H9 (cell line): ENCODE measurements at regions not wholly inside any gene's neighbourhood (a gene's known extent, or its start where the extent isn't known, plus 50 kb on each side); places are given as distances from the start of the nearest gene placed in this dataset.

ENCODE experiments used
- DNase-seq: peaks from one replicate; pipeline ENCODE4 v3.0.0-alpha.2; 2017
- H2AFZ ChIP-seq: one replicate; pipeline ENCODE4 v1.6.1; 2013; ENCODE audit warnings: mild to moderate bottlenecking, low read length, control low read depth, moderate library complexity
- H2AK5ac ChIP-seq: 2 replicates; pipeline ENCODE4 v1.6.1; 2013; ENCODE audit warnings: low read length, control low read depth, mixed read lengths; ENCODE audit not compliant: insufficient read length
- H2BK120ac ChIP-seq: one replicate; pipeline ENCODE4 v1.6.1; 2013; ENCODE audit warnings: low read depth, mild to moderate bottlenecking, low read length, control low read depth, inconsistent platforms; ENCODE audit not compliant: poor library complexity, severe bottlenecking
- H2BK12ac ChIP-seq: 2 replicates; pipeline ENCODE4 v1.6.1; 2013; ENCODE audit warnings: low read length, control low read depth, mixed read lengths, low read depth; ENCODE audit not compliant: insufficient read length
- H2BK15ac ChIP-seq: 2 replicates; pipeline ENCODE4 v1.6.1; 2013; ENCODE audit warnings: low read depth, low read length, control low read depth
- H2BK20ac ChIP-seq: one replicate; pipeline ENCODE4 v1.6.1; 2013; ENCODE audit warnings: low read depth, mild to moderate bottlenecking, low read length, control low read depth, inconsistent platforms; ENCODE audit not compliant: poor library complexity, severe bottlenecking
- H2BK5ac ChIP-seq: 2 replicates; pipeline ENCODE4 v1.6.1; 2013; ENCODE audit warnings: low read length, control low read depth, mixed read lengths; ENCODE audit not compliant: insufficient read length
- H3K14ac ChIP-seq: 2 replicates; pipeline ENCODE4 v1.6.1; 2013; ENCODE audit warnings: low read length, control low read depth; ENCODE audit not compliant: insufficient read depth
- H3K18ac ChIP-seq: 2 replicates; pipeline ENCODE4 v1.6.1; 2013; ENCODE audit warnings: low read depth, mild to moderate bottlenecking, mixed read lengths, low read length, control low read depth; ENCODE audit not compliant: insufficient read length
- H3K23ac ChIP-seq: 2 replicates; pipeline ENCODE4 v1.6.1; 2013; ENCODE audit warnings: low read length, control low read depth, mixed read lengths, low read depth; ENCODE audit not compliant: insufficient read length
- H3K23me2 ChIP-seq: 2 replicates; pipeline ENCODE4 v1.6.1; 2013; ENCODE audit warnings: low read depth, mild to moderate bottlenecking, mixed read lengths, low read length, control low read depth; ENCODE audit not compliant: insufficient read length, poor library complexity, severe bottlenecking
- H3K27ac ChIP-seq: 2 replicates; pipeline ENCODE4 v1.5.1; 2013; ENCODE audit warnings: low read length, control low read depth, mixed read lengths, low read depth; ENCODE audit not compliant: insufficient read length
- H3K27me3 ChIP-seq: 2 replicates; pipeline ENCODE4 v1.6.1; 2013; ENCODE audit warnings: low read length, control low read depth, inconsistent platforms; ENCODE audit not compliant: insufficient read depth
- H3K4ac ChIP-seq: 2 replicates; pipeline ENCODE4 v1.6.1; 2013; ENCODE audit warnings: low read depth, mild to moderate bottlenecking, control low read depth, inconsistent platforms, low read length, moderate library complexity
- H3K4me1 ChIP-seq: 2 replicates; pipeline ENCODE4 v1.6.1; 2013; ENCODE audit warnings: low read length, control low read depth, inconsistent platforms; ENCODE audit not compliant: insufficient read depth
- H3K4me2 ChIP-seq: 2 replicates; pipeline ENCODE4 v1.6.1; 2013; ENCODE audit warnings: low read length, control low read depth, mixed read lengths; ENCODE audit not compliant: insufficient read length, insufficient read depth
- H3K56ac ChIP-seq: 2 replicates; pipeline ENCODE4 v1.6.1; 2013; ENCODE audit warnings: low read depth, mild to moderate bottlenecking, mixed read lengths, low read length, control low read depth; ENCODE audit not compliant: insufficient read length
- H3K79me1 ChIP-seq: 2 replicates; pipeline ENCODE4 v1.6.1; 2013; ENCODE audit warnings: low read depth, mild to moderate bottlenecking, moderate library complexity, low read length, control low read depth, inconsistent platforms; ENCODE audit not compliant: insufficient read depth, poor library complexity, severe bottlenecking
- H3K79me2 ChIP-seq: 2 replicates; pipeline ENCODE4 v1.6.1; 2013; ENCODE audit warnings: low read length, control low read depth, inconsistent platforms; ENCODE audit not compliant: insufficient read depth
- H3K9ac ChIP-seq: 2 replicates; pipeline ENCODE4 v1.6.1; 2013; ENCODE audit warnings: low read length, control low read depth, mixed read lengths; ENCODE audit not compliant: insufficient read length; ENCODE audit errors: extremely low read depth
- H3K9me3 ChIP-seq: one replicate; pipeline ENCODE4 v1.6.1; 2013; ENCODE audit warnings: low read depth, low read length, inconsistent platforms; ENCODE audit not compliant: control insufficient read depth
- H3T11ph ChIP-seq: one replicate; pipeline ENCODE4 v1.6.1; 2013; ENCODE audit warnings: mild to moderate bottlenecking, low read length, control low read depth, inconsistent platforms
- H4K20me1 ChIP-seq: one replicate; pipeline ENCODE4 v1.6.1; 2013; ENCODE audit not compliant: control insufficient read depth, insufficient read length, insufficient read depth
- H4K5ac ChIP-seq: 2 replicates; pipeline ENCODE4 v1.6.1; 2013; ENCODE audit warnings: low read depth, mild to moderate bottlenecking, mixed read lengths, low read length, control low read depth; ENCODE audit not compliant: insufficient read length
- H4K8ac ChIP-seq: replicated peaks from 2 replicates; pipeline ENCODE4 v1.6.1; 2013; ENCODE audit warnings: low read length, control low read depth, mixed read lengths, low read depth; ENCODE audit not compliant: insufficient read length
- H4K91ac ChIP-seq: 2 replicates; pipeline ENCODE4 v1.6.1; 2013; ENCODE audit warnings: low read depth, mild to moderate bottlenecking, moderate library complexity, mixed read lengths, low read length, control low read depth; ENCODE audit not compliant: insufficient read length
- H3K27ac Mint-ChIP-seq, 3 experiments: 2 replicates in 2 of 3; 3 replicates in 1 of 3; pipeline ENCODE4 v1.8.0; 2020 to 2021; ENCODE audit warnings: mixed read lengths in 3 of 3, mild to moderate bottlenecking in 1 of 3, moderate library complexity in 1 of 3
- H3K27me3 Mint-ChIP-seq: 2 replicates; pipeline ENCODE4 v1.8.0; 2021; ENCODE audit warnings: low read depth, mild to moderate bottlenecking, moderate library complexity, mixed read lengths
- H3K36me3 Mint-ChIP-seq, 3 experiments: 2 replicates in 2 of 3; 3 replicates in 1 of 3; pipeline ENCODE4 v1.8.0; 2020 to 2021; ENCODE audit warnings: low read depth in 3 of 3, mixed read lengths in 3 of 3; ENCODE audit not compliant: insufficient read depth in 1 of 3
- H3K4me1 Mint-ChIP-seq, 2 experiments: 2 replicates each; pipeline ENCODE4 v1.8.0; 2020; ENCODE audit warnings: mixed read lengths in 2 of 2
- H3K4me3 Mint-ChIP-seq, 2 experiments: 2 replicates in 1 of 2; 3 replicates in 1 of 2; pipeline ENCODE4 v1.8.0; 2020 to 2021; ENCODE audit warnings: mild to moderate bottlenecking in 2 of 2, mixed read lengths in 2 of 2, moderate library complexity in 1 of 2
- H3K9me3 Mint-ChIP-seq, 2 experiments: 2 replicates in 1 of 2; 3 replicates in 1 of 2; pipeline ENCODE4 v1.8.0; 2020; ENCODE audit warnings: mild to moderate bottlenecking in 2 of 2, mixed read lengths in 2 of 2, moderate library complexity in 1 of 2
- CTCF ChIP-seq: fragments of 200-600 bp; sonication (generic); conservative IDR thresholded peaks from 3 replicates; pipeline ENCODE4 v1.8.0; 2021; ENCODE audit warnings: antibody characterized with exemption, mild to moderate bottlenecking

- Histone ChIP-seq H3K23me2 (no peaks in the 10 kb centered on the region), H2AK5ac (no peak overlapping the region), H3K79me2 (no peaks in the 10 kb centered on the region), H3K27me3 (no peaks in the 10 kb centered on the region), H3K4me1 (no peaks in the 10 kb centered on the region), H3K9ac (no peak overlapping the region), H4K91ac (no peak overlapping the region), H2BK120ac (no peak overlapping the region), H3K56ac (no peak overlapping the region), H3K4ac (no peak overlapping the region), H3K27ac (no peak overlapping the region), H4K8ac (no peak overlapping the region), H4K5ac (no peak overlapping the region), H2AFZ (no peak overlapping the region), H4K20me1 (no peaks in the 10 kb centered on the region), H3K4me2 (no peak overlapping the region), H3K79me1 (no peaks in the 10 kb centered on the region), H3K14ac (no peak overlapping the region), H2BK5ac (no peak overlapping the region), H2BK15ac (no peak overlapping the region), H2BK20ac (no peak overlapping the region), H3K9me3 (no peaks in the 10 kb centered on the region), H2BK12ac (no peak overlapping the region), H3K23ac (no peak overlapping the region), H3K18ac (no peak overlapping the region), H3T11ph (no peak overlapping the region)
- no peaks in the 10 kb centered on the region for H3K9me3 Mint-ChIP-seq
- no peak overlapping the region for H3K27ac Mint-ChIP-seq
- no peak overlapping the region for H3K4me3 Mint-ChIP-seq
- no peak for TF ChIP-seq CTCF
- no peak for DNase-seq
- H3K27me3 Mint-ChIP-seq, result peaks cover 14% of the 10 kb centered on the region
- H3K36me3 Mint-ChIP-seq, result no peaks in the 10 kb centered on the region
- H3K4me1 Mint-ChIP-seq, result peaks cover 0 to 1% of the 10 kb centered on the region in 2 experiments; a peak in 2 of 4 replicates
Measured at GRCh38 chr4:111480510-111480909, 664.7 kb upstream of the FAM241A start.
